DND-41 (cell line): ENCODE measurements at regions not wholly inside any gene's neighbourhood (a gene's known extent, or its start where the extent isn't known, plus 50 kb on each side); places are given as distances from the start of the nearest gene placed in this dataset.

Source experiments
- EZH2 ChIP-seq: IDR thresholded peaks from 3 replicates; pipeline ENCODE4 v1.6.1; 2012; ENCODE audit warnings: borderline replicate concordance, low read depth, mild to moderate bottlenecking, moderate library complexity, low read length, inconsistent platforms; ENCODE audit not compliant: severe bottlenecking
- TF ChIP-seq, protein P1 (sequence below): IDR thresholded peaks from 2 replicates; pipeline ENCODE4 v1.5.1; 2012; ENCODE audit warnings: borderline replicate concordance, low read length, moderate library complexity, mild to moderate bottlenecking; ENCODE audit not compliant: poor library complexity, severe bottlenecking; ENCODE audit errors: extremely low read depth

DNA sequence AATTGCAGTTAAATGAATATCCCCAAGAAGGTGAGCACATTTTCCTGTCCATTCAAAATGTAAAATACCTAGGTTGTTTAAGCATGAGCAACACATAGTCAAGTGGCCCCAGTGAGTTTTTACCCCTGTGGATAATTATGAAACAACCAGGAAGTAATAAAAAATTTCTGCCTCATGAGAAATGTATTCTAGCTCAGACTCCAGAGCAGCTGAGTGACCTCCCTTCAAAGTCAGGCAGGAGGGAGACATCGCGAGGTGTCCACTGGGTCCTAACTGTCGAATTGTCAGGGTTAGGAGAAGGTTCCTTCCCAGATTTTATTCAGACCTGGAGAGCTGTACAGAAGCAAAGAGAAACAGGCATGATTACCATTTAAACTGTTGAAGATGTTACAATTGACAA, 416.6 kb upstream of the SMIM21 start:
- TF ChIP-seq, protein P1, sequence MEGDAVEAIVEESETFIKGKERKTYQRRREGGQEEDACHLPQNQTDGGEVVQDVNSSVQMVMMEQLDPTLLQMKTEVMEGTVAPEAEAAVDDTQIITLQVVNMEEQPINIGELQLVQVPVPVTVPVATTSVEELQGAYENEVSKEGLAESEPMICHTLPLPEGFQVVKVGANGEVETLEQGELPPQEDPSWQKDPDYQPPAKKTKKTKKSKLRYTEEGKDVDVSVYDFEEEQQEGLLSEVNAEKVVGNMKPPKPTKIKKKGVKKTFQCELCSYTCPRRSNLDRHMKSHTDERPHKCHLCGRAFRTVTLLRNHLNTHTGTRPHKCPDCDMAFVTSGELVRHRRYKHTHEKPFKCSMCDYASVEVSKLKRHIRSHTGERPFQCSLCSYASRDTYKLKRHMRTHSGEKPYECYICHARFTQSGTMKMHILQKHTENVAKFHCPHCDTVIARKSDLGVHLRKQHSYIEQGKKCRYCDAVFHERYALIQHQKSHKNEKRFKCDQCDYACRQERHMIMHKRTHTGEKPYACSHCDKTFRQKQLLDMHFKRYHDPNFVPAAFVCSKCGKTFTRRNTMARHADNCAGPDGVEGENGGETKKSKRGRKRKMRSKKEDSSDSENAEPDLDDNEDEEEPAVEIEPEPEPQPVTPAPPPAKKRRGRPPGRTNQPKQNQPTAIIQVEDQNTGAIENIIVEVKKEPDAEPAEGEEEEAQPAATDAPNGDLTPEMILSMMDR: no peak
- TF ChIP-seq EZH2: no peak
